LNCAP (cell line): ENCODE measurements at regions not wholly inside any gene's neighbourhood (a gene's known extent, or its start where the extent isn't known, plus 50 kb on each side); places are given as distances from the start of the nearest gene placed in this dataset.

Experiments
- CTCF ChIP-seq: fragments of 450-650 bp; IDR thresholded peaks from 2 replicates; pipeline ENCODE4 v1.5.1; 2017; ENCODE audit warnings: mild to moderate bottlenecking

GRCh38 chr16:60059141-60059540, 1325.0 kb upstream of the GOT2 start:
- no peak for TF ChIP-seq CTCF

- TF ChIP-seq CTCF: no peak
Measured at GRCh38 chr16:60041671-60042070, 1307.6 kb upstream of the GOT2 start.

- TF ChIP-seq CTCF: no peak
Measured at GRCh38 chr16:60031740-60032139, 1297.6 kb upstream of the GOT2 start.

- no peak for TF ChIP-seq CTCF
Measured at GRCh38 chr16:60027351-60027750, 1293.2 kb upstream of the GOT2 start.

DNA sequence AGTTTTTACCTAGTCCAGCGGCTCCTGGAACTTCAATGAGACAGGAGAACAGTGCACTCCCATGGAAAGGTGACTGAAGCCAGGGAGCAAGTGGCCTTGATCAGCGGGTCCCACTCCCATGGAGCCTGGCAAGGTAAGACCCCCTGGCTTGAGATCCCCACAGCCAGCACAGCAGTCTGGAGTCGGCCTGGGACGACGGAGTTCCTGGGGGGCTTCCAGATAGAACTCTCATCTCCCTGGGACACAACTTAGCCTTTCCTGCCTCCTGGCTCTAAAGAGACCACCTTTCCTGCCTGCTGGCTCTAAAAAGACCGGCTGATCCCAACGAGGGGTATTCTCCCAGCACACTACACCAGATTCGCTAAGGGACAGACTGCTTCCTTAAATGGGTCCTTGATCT, 1279.0 kb upstream of the GOT2 start:
- no peak for TF ChIP-seq CTCF

- TF ChIP-seq CTCF: no peak
Measured at GRCh38 chr16:60001523-60001922, 1267.4 kb upstream of the GOT2 start.

- TF ChIP-seq CTCF: no peak
Measured at GRCh38 chr16:59997706-59998105, 1263.6 kb upstream of the GOT2 start.

GRCh38 chr16:59993101-59993500, 1259.0 kb upstream of the GOT2 start:
- no peak for TF ChIP-seq CTCF
